HG02981 (cell line): ENCODE measurements at regions not wholly inside any gene's neighbourhood (a gene's known extent, or its start where the extent isn't known, plus 50 kb on each side); places are given as distances from the start of the nearest gene placed in this dataset.
"Not testable (repeated sequence)": the region's sequence is repeated elsewhere in the genome, so short reads cannot be mapped to it uniquely, and the experiment has no call there.

Source experiments
- ATAC-seq: cut with Tn5 transposase; IDR thresholded peaks from one replicate; pipeline ENCODE4 v1.9.1; 2021; ENCODE audit warnings: mild to moderate bottlenecking, moderate library complexity; ENCODE audit not compliant: unreplicated experiment

GRCh38 chrX:55813150-55813549 is 95.6 kb downstream of the RRAGB start:
- ATAC-seq, result no peak

DNA sequence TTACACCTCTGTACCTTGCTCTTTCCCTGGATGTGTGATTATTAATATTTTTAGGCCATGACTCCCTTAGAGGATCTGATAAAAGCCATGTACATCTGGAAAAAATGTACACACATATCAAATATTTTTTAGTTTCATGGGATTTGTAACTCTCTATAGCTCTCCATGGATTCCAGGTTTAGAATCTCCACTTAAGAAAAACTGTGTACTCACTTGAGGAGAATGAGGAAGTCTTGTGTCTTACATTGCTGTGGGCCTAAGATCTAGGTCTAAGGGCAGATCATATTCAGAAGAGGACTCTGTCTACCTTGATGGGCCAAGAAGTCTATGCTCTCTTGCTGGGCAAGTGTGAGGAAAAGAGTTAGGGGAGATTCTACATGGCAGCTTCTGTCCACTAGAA is 98.0 kb downstream of the RRAGB start:
- ATAC-seq, result no peak

- no peak for ATAC-seq
Observed at GRCh38 chrX:55816023-55816422, 98.5 kb downstream of the RRAGB start.

DNA sequence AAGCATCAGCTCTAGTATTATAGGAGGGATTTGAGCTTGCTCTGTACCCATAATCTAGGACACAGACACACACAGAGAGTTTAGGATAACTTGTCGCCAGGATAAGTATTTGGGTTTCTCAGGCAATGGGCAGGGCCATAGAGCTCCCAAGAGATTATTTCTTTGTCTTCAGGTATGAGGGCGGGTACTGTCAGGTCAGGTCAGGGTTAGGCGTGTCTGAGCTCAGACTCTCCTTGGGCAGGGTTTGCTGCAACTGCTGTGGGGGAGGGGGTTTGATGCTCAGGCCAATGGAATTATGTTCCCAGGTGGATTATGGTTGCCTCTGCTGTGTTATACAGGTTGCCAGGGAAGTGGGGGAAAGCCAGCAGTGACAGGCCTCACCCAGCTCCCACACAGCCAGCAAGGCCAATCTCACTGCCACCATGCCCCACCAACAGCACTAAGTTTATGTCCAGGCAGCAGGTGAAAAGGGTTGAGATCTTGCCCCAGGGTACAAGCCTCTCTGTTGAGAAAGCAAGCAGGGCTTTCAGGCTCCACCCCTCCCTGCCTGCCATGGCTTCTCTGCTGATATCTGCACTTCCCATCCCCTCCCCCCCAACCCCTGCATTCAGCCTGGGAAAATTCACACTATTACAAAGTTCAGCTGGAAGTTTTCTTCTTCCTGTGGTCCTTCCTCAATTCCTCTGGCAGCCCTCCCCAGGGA is 101.3 kb downstream of the RRAGB start:
- no peak for ATAC-seq

DNA sequence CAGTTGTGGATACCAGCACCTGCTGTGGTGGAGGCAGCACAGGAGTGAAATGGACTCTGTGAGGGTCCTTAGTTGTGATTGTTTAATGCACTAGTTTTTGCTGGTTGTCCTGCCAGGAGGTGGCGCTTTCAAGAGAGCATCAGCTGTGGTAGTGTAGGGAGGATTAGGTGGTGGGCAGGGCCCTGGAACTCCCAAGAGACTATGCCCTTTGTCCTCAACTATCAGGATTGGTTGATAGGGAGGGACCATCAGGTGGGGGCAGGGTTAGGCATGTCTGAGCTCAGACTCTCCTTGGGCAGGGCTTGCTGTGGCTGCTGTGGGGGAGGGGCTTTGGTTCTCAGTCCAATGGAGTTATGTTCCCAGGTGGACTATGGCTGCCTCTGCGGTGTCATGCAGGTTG is 121.9 kb downstream of the RRAGB start:
- ATAC-seq, result no peak

- no peak for ATAC-seq
Observed at GRCh38 chrX:55841962-55842752, 124.6 kb downstream of the RRAGB start.

- ATAC-seq, result not testable (repeated sequence)
Observed at GRCh38 chrX:55866779-55867178, 149.2 kb downstream of the RRAGB start.

DNA sequence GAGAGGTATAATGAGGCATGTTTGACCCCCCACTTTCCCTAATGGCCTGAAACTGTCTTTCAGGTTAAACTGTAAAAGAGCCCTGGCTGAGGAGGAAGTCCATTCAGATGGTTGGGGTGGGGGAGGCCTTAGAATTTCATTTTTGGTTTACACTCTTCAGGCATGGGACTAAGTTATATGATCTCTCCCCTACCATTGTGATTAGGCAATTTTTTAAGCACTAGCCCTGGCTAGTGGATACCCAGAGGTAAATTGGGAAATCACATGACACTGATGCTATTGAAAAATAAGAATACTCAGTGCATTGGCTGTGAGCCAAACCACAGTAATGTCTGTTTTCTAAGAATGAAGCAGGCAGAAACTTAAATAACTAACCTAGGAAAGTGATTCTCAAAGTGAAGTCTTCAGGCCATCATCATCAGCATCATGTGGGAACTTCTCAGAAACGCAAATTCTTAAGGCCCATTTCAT is 149.7 kb downstream of the RRAGB start:
- ATAC-seq, result peak; percentile 75

DNA sequence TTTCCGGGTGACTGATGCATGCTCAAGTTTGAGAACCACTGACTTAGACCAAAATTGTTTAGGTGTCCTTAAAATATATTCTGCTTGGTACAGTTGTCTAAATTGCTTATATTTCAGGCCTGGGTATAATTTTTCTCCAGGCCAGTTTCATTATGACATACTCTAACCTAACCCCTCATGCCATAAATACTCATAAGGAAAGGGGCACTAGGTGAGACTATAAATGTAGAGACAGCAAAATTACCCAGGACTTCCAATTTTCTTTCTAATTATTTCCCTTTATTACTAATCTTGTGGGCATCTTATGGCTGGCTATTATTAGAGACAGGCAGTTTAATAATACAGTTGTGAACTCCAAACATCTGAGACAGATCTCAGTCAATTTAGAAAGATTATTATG is 150.2 kb downstream of the RRAGB start:
- ATAC-seq, result peak; percentile 69

- ATAC-seq, result no peak
Observed at GRCh38 chrX:55874807-55875206, 157.3 kb downstream of the RRAGB start.

GRCh38 chrX:55883541-55883940 is 166.0 kb downstream of the RRAGB start:
- ATAC-seq, result not testable (repeated sequence)

DNA sequence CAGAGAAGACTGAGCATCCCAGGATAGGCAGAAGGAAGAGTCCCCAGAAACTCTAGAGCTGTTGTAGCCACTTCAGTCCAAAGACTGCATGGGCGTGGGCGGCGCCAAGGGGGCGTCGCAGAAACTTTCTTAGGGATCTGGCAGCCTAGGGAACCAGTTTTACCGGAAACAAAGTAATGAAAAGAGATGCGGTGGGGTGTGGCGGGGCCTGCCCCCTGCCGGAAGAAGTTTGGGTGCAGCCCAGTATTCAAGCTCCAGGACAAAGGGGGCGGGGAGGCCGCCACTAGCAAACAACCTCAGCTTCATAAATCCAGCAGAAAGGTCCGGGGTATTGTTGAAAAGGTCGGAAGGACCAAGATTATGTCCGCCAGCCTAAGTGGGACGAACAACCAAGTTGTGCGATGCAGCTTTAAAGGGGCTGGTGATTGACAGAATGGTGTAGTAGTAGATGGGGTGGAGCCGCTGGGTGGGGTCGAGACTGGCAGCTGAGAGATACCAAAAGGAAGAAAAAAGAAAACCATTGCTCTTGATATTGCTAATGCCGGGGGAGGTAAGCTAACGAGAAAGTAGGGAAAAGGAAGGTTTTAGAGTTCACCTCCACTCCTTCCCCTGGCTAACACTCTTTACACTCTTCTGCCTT is 190.5 kb downstream of the RRAGB start:
- peak; percentile 83 for ATAC-seq

DNA sequence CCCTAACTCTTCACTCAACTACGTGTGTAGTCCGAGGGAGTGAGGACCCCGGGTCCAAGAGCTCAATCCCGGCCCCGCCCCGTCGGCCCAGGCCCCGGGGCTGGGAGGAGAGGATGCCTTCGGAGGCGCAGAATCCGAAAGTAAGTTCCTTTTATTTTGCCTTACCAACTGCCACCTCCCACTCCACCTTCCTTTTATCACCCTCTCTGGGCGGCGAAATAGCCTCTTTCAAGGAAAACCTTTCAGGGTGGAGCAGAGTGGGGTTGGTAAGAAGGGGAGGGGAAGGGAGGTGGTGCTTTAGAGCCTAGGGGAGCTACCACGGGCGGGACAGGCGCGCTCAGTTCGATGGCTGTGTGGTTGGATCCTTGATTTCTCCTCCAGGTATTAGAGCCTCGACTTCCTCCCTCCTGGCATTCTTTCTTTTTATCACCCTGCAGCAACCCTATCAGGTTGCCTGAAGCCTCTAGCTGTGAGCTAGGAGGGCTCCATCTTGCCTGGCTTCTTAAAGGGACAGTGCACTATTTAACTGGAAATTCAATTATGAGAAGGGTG is 191.2 kb downstream of the RRAGB start:
- peak; percentile 47 for ATAC-seq

DNA sequence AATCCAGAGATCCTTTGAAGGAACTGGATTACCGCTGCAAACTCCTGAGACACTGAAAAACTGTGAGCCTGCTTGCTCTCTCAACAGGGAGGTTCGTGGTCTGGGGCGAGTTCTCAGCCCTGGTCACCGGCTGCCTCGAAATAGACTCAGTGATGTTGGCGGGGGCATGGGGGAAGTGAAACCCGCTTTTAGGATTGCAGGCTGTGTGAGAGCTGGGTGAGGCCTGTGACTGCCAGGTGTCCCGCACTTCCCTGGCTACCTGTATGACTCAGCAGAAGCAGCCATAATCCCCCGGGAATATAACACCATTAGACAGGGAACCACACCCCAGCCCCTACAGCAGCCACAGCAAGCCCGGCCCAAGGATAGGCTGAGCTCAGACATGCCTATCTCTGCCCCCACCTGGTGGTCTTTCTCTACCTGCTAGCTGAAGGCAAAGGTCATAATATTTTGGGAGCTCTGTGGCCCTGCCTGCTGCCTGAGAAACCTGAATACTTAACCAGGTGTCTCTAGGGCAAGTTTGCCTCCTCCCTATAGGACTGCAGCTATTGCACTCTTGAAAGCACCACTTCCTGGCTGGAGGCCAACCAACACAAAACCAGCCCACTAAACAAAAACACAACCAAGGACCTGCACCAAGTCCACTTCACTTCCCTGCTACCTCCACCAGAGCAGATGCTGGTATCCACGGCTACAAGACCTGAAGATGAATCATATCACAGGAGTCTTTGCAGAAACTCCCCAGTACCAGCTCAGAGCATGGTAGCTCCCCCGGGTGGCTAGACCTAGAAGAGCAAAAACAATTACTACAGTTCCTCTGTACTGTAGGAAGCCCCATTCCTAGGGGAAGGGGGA is 202.0 kb downstream of the RRAGB start:
- ATAC-seq, result peak; percentile 82

DNA sequence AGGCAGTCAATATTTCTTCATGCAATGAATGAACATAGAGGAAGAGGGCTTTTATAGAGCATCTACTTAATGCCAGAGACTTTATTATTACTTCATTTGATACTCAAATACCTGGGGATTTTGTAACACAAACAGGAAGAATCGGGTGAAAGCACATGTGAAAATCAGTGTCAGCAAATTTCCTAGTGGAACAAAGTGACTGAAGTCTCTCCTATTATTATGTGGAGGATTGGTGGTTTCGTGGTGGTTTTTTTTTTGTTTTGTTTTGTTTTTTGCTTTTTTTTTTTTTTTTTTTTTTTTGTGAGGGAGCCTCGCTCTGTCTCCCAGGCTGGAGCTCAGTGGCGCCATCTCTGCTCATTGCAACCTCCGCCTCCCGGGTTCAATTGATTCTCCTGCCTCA is 207.0 kb downstream of the RRAGB start:
- no peak for ATAC-seq

DNA sequence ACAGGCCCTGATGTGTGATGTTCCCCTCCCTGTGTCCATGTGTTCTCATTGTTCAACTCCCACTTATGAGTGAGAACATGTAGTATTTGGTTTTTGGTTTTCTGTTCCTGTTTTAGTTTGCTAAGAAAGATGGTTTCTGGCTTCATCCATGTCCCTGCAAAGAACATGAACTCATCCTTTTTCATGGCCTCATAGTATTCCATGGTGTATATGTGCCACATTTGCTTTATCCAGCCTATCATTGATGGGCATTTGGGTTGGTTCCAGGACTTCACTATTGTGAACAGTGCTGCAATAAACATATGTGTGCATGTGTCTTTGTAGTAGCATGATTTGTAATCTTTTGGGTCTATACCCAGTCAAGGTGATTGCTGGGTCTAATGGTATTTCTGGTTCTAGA is 211.0 kb downstream of the RRAGB start:
- ATAC-seq, result not testable (repeated sequence)
